ENCODE measurements at regions not wholly inside any gene's neighbourhood (a gene's known extent, or its start where the extent isn't known, plus 50 kb on each side); places are given as distances from the start of the nearest gene placed in this dataset.

GRCh38 chr22:27668828-27669797 lies 132.4 kb downstream of the MN1 start:
- peak overlapping the region; percentile 91 for H3K27ac Mint-ChIP-seq (ENCODE audit: low read depth, unreplicated experiment)
- peaks cover 20% of the 10 kb centered on the region for H3K4me1 Mint-ChIP-seq (ENCODE audit: insufficient read depth, unreplicated experiment)
- H3K27me3 Mint-ChIP-seq (ENCODE audit: insufficient read depth, unreplicated experiment) = no peaks in the 10 kb centered on the region
- peaks cover 9% of the 10 kb centered on the region for H3K9me3 Mint-ChIP-seq (ENCODE audit: unreplicated experiment)
- no peaks in the 10 kb centered on the region for H3K36me3 Mint-ChIP-seq (ENCODE audit: insufficient read depth, unreplicated experiment)
- ChIA-PET CTCF (interaction anchor here (0.6 kb wide), 1 partner anchor 25 kb away, joined by 3 read pairs; no protein-coding TSS in a partner anchor), POLR2A (no interaction called here)
- intact Hi-C loops (cut with micrococcal nuclease) = loop anchor here (2.0 kb wide), 1 partner anchor 50 kb away; no protein-coding TSS in a partner anchor
- BruUV-seq (replicated peaks) = TSS peak; percentile 62
- DNase-seq (ENCODE audit: unreplicated experiment) = peak; percentile 71
- no peak for TF ChIP-seq CTCF (IDR thresholded peaks at IDR 0.05; ENCODE audit: unreplicated experiment)
- no peak overlapping the region for H3K4me3 Mint-ChIP-seq (ENCODE audit: unreplicated experiment)

- Mint-ChIP-seq H3K27me3 (ENCODE audit: insufficient read depth, unreplicated experiment) (no peaks in the 10 kb centered on the region), H3K4me1 (ENCODE audit: insufficient read depth, unreplicated experiment) (peaks cover 19% of the 10 kb centered on the region), H3K9me3 (ENCODE audit: unreplicated experiment) (peaks cover 9% of the 10 kb centered on the region), H3K27ac (ENCODE audit: low read depth, unreplicated experiment) (peak overlapping the region; percentile 91), H3K4me3 (ENCODE audit: unreplicated experiment) (no peak overlapping the region), H3K36me3 (ENCODE audit: insufficient read depth, unreplicated experiment) (no peaks in the 10 kb centered on the region)
- DNase-seq (ENCODE audit: unreplicated experiment) = no peak
- POLR2A ChIA-PET = interaction anchor here (0.6 kb wide), 1 partner anchor 1186 kb away, joined by 3 read pairs; the partner anchor contains the start of genes HPS4 and SRRD
- no peak for TF ChIP-seq CTCF (IDR thresholded peaks at IDR 0.05; ENCODE audit: unreplicated experiment)
- CTCF ChIA-PET = no interaction called here
- BruUV-seq (replicated peaks) = no TSS peak
- intact Hi-C loops (cut with micrococcal nuclease) = loop anchor here (2.0 kb wide), 1 partner anchor 49 kb away; no protein-coding TSS in a partner anchor
These were observed 131.6 kb downstream of the MN1 start for GRCh38 chr22:27669798-27670599.

- Mint-ChIP-seq H3K27ac (ENCODE audit: low read depth, unreplicated experiment) (no peak overlapping the region), H3K9me3 (ENCODE audit: unreplicated experiment) (peaks cover 9% of the 10 kb centered on the region), H3K36me3 (ENCODE audit: insufficient read depth, unreplicated experiment) (no peaks in the 10 kb centered on the region), H3K4me1 (ENCODE audit: insufficient read depth, unreplicated experiment) (peaks cover 19% of the 10 kb centered on the region), H3K27me3 (ENCODE audit: insufficient read depth, unreplicated experiment) (no peaks in the 10 kb centered on the region), H3K4me3 (ENCODE audit: unreplicated experiment) (no peak overlapping the region)
- TF ChIP-seq CTCF (IDR thresholded peaks at IDR 0.05; ENCODE audit: unreplicated experiment) = no peak
- BruUV-seq (replicated peaks) = no TSS peak
- DNase-seq (ENCODE audit: unreplicated experiment) = no peak
- CTCF ChIA-PET = interaction anchor here (0.6 kb wide), 2 partner anchors 12 to 1181 kb away, joined by 3 read pairs; no protein-coding TSS in a partner anchor
- intact Hi-C loops (cut with micrococcal nuclease) = no loop called here
- POLR2A ChIA-PET = interaction anchor here (0.6 kb wide), 2 partner anchors 82 to 1187 kb away, joined by 3 read pairs; partner anchors contain the start of genes HPS4 and SRRD
These were observed 130.7 kb downstream of the MN1 start for GRCh38 chr22:27670701-27671412.
